ENCODE measurements at regions not wholly inside any gene's neighbourhood (a gene's known extent, or its start where the extent isn't known, plus 50 kb on each side); places are given as distances from the start of the nearest gene placed in this dataset.

- Histone ChIP-seq H3K27me3 (replicated peaks; ENCODE audit: insufficient read depth) (no peaks in the 10 kb centered on the region), H3K9me3 (no peaks in the 10 kb centered on the region), H3K4me3 (no peak overlapping the region), H3K27ac (no peak overlapping the region), H3K36me3 (no peaks in the 10 kb centered on the region), H3K4me1 (ENCODE audit: control insufficient read depth in 1 of 2, low read depth in 2 of 2) (no peaks in the 10 kb centered on the region)
- ATAC-seq (ENCODE audit: insufficient number of reproducible peaks, low FRiP score, low read depth): no peak
- no peak for TF ChIP-seq CTCF (IDR thresholded peaks at IDR 0.05)
- no peak for DNase-seq (ENCODE audit: low spot score)
Measured at GRCh38 chr7:131124001-131124629, 203.6 kb upstream of the MKLN1 start.

GRCh38 chr7:131124867-131125266 lies 202.8 kb upstream of the MKLN1 start:
- no peak for DNase-seq (ENCODE audit: low spot score)
- ATAC-seq (ENCODE audit: insufficient number of reproducible peaks, low FRiP score, low read depth): no peak
- H3K4me3 ChIP-seq: no peak overlapping the region
- no peak overlapping the region for H3K27ac ChIP-seq
- H3K36me3 ChIP-seq: no peaks in the 10 kb centered on the region
- TF ChIP-seq CTCF (IDR thresholded peaks at IDR 0.05): no peak
- H3K9me3 ChIP-seq: no peaks in the 10 kb centered on the region
- H3K27me3 ChIP-seq (replicated peaks; ENCODE audit: insufficient read depth): no peaks in the 10 kb centered on the region
- no peaks in the 10 kb centered on the region for H3K4me1 ChIP-seq (ENCODE audit: control insufficient read depth in 1 of 2, low read depth in 2 of 2)

- ATAC-seq (ENCODE audit: insufficient number of reproducible peaks, low FRiP score, low read depth): no peak
- H3K36me3 ChIP-seq: no peaks in the 10 kb centered on the region
Measured at GRCh38 chr7:131130324-131130723, 197.4 kb upstream of the MKLN1 start.

GRCh38 chr7:131131012-131131745 lies 196.5 kb upstream of the MKLN1 start:
- no peaks in the 10 kb centered on the region for H3K4me1 ChIP-seq (ENCODE audit: control insufficient read depth in 1 of 2, low read depth in 2 of 2)
- no peaks in the 10 kb centered on the region for H3K36me3 ChIP-seq
- H3K4me3 ChIP-seq: no peak overlapping the region
- no peak for TF ChIP-seq CTCF (IDR thresholded peaks at IDR 0.05)
- no peaks in the 10 kb centered on the region for H3K27me3 ChIP-seq (replicated peaks; ENCODE audit: insufficient read depth)
- DNase-seq (ENCODE audit: low spot score) (no peak), ATAC-seq (ENCODE audit: insufficient number of reproducible peaks, low FRiP score, low read depth) (no peak)
- H3K9me3 ChIP-seq: no peaks in the 10 kb centered on the region
- H3K27ac ChIP-seq: no peak overlapping the region

More at GRCh38 chr7:131130324-131130723, 197.4 kb upstream of the MKLN1 start:
- H3K27me3 ChIP-seq (replicated peaks; ENCODE audit: insufficient read depth): no peaks in the 10 kb centered on the region
- no peak for DNase-seq (ENCODE audit: low spot score)
- no peak for TF ChIP-seq CTCF (IDR thresholded peaks at IDR 0.05)
- no peak overlapping the region for H3K4me3 ChIP-seq
- H3K27ac ChIP-seq: no peak overlapping the region
- no peaks in the 10 kb centered on the region for H3K4me1 ChIP-seq (ENCODE audit: control insufficient read depth in 1 of 2, low read depth in 2 of 2)
- no peaks in the 10 kb centered on the region for H3K9me3 ChIP-seq

GRCh38 chr7:131131746-131132431 lies 195.8 kb upstream of the MKLN1 start:
- DNase-seq (ENCODE audit: low spot score) (no peak), ATAC-seq (ENCODE audit: insufficient number of reproducible peaks, low FRiP score, low read depth) (no peak)
- H3K9me3 ChIP-seq: no peaks in the 10 kb centered on the region
- H3K36me3 ChIP-seq: no peaks in the 10 kb centered on the region
- no peak overlapping the region for H3K4me3 ChIP-seq
- no peak for TF ChIP-seq CTCF (IDR thresholded peaks at IDR 0.05)
- no peaks in the 10 kb centered on the region for H3K4me1 ChIP-seq (ENCODE audit: control insufficient read depth in 1 of 2, low read depth in 2 of 2)
- no peaks in the 10 kb centered on the region for H3K27me3 ChIP-seq (replicated peaks; ENCODE audit: insufficient read depth)
- H3K27ac ChIP-seq: no peak overlapping the region

Data from thoracic aorta (tissue), 2 donors.